ENCODE measurements at regions not wholly inside any gene's neighbourhood (a gene's known extent, or its start where the extent isn't known, plus 50 kb on each side); places are given as distances from the start of the nearest gene placed in this dataset.

- TF ChIP-seq ATF3 (IDR thresholded peaks at IDR 0.05), result no peak
- no peak for TF ChIP-seq GABPA (IDR thresholded peaks at IDR 0.05 in 1 of 2, conservative IDR thresholded peaks at IDR 0.05 in 1 of 2)
- TF ChIP-seq TAF1 (conservative IDR thresholded peaks at IDR 0.05), result no peak
- no peak for TF ChIP-seq JUND (IDR thresholded peaks at IDR 0.05)
- no peak for TF ChIP-seq YY1 (IDR thresholded peaks at IDR 0.05)
Measured at GRCh38 chr12:90859591-90859990, 95.4 kb downstream of the CCER1 start (continued).

- Histone ChIP-seq H3K9me3 (ENCODE audit: control insufficient read depth in 4 of 4, low read length in 3 of 4) (no peaks in the 10 kb centered on the region), H3K27ac (ENCODE audit: low read depth in 1 of 2, low read length in 2 of 2) (no peak overlapping the region), H3K36me3 (ENCODE audit: control insufficient read depth in 4 of 4, insufficient read depth in 3 of 4, low read depth in 1 of 4, low read length in 3 of 4) (no peaks in the 10 kb centered on the region), H3K4me1 (ENCODE audit: control insufficient read depth in 4 of 4, insufficient read depth in 4 of 4, low read length in 3 of 4) (peaks cover 0 to 3% (median 1%) of the 10 kb centered on the region in 4 donors), H3K4me3 (ENCODE audit: low read depth in 1 of 3, low read length in 3 of 3) (no peak overlapping the region), H3K27me3 (ENCODE audit: control insufficient read depth in 4 of 4, insufficient read depth in 4 of 4, low read length in 3 of 4) (no peaks in the 10 kb centered on the region), H3K9ac (ENCODE audit: low read depth in 1 of 2, low read length in 2 of 2) (no peak overlapping the region)
- DNase-seq (ENCODE audit: low spot score), result no peak
- WGBS, result 57% methylated on average over 2 of the region's 2 CpGs
- TF ChIP-seq ATF3 (IDR thresholded peaks at IDR 0.05) (no peak), NR2F2 (IDR thresholded peaks at IDR 0.05) (no peak), REST (IDR thresholded peaks at IDR 0.05) (no peak), SP1 (IDR thresholded peaks at IDR 0.05) (no peak), RAD21 (IDR thresholded peaks at IDR 0.05) (no peak), HNF4A (conservative IDR thresholded peaks at IDR 0.05) (no peak), HNF4G (IDR thresholded peaks at IDR 0.05) (no peak)
Measured at GRCh38 chr12:90858252-90858651, 96.7 kb downstream of the CCER1 start.

GRCh38 chr12:90855534-90855933 lies 99.4 kb downstream of the CCER1 start:
- TF ChIP-seq GABPA (IDR thresholded peaks at IDR 0.05 in 1 of 2, conservative IDR thresholded peaks at IDR 0.05 in 1 of 2) (no peak), JUND (IDR thresholded peaks at IDR 0.05) (no peak), TAF1 (conservative IDR thresholded peaks at IDR 0.05) (no peak), MAX (IDR thresholded peaks at IDR 0.05) (no peak), RAD21 (IDR thresholded peaks at IDR 0.05) (no peak), EGR1 (IDR thresholded peaks at IDR 0.05; ENCODE audit: low read depth in 2 of 2) (no peak), HNF4A (conservative IDR thresholded peaks at IDR 0.05) (no peak), YY1 (IDR thresholded peaks at IDR 0.05) (no peak), ATF3 (IDR thresholded peaks at IDR 0.05) (no peak), NR2F2 (IDR thresholded peaks at IDR 0.05) (no peak), SP1 (IDR thresholded peaks at IDR 0.05) (no peak), CTCF (IDR thresholded peaks at IDR 0.05; ENCODE audit: low read depth, low read length, missing input control) (no peak), RXRA (IDR thresholded peaks at IDR 0.05) (no peak), REST (IDR thresholded peaks at IDR 0.05) (no peak), ZBTB33 (IDR thresholded peaks at IDR 0.05) (no peak), FOXA2 (IDR thresholded peaks at IDR 0.05) (no peak), FOXA1 (IDR thresholded peaks at IDR 0.05) (no peak), HNF4G (IDR thresholded peaks at IDR 0.05) (no peak)
- no peak for DNase-seq (ENCODE audit: low spot score)
- Histone ChIP-seq H3K36me3 (ENCODE audit: control insufficient read depth in 4 of 4, insufficient read depth in 3 of 4, low read depth in 1 of 4, low read length in 3 of 4) (no peaks in the 10 kb centered on the region), H3K4me3 (ENCODE audit: low read depth in 1 of 3, low read length in 3 of 3) (no peak overlapping the region), H3K27me3 (ENCODE audit: control insufficient read depth in 4 of 4, insufficient read depth in 4 of 4, low read length in 3 of 4) (no peaks in the 10 kb centered on the region), H3K27ac (ENCODE audit: low read depth in 1 of 2, low read length in 2 of 2) (no peak overlapping the region), H3K4me1 (ENCODE audit: control insufficient read depth in 4 of 4, insufficient read depth in 4 of 4, low read length in 3 of 4) (peaks cover 0 to 12% (median 9%) of the 10 kb centered on the region in 4 donors), H3K9me3 (ENCODE audit: control insufficient read depth in 4 of 4, low read length in 3 of 4) (no peaks in the 10 kb centered on the region), H3K9ac (ENCODE audit: low read depth in 1 of 2, low read length in 2 of 2) (no peak overlapping the region)
- WGBS, result 85% methylated on average over 1 of the region's 1 CpG
